GM12892 (cell line): ENCODE measurements at regions not wholly inside any gene's neighbourhood (a gene's known extent, or its start where the extent isn't known, plus 50 kb on each side); places are given as distances from the start of the nearest gene placed in this dataset.

Source experiments
- POLR2A ChIP-seq: IDR thresholded peaks from 2 replicates; pipeline ENCODE4 v1.6.1; 2011; ENCODE audit warnings: low read depth, low read length, control low read depth
- POLR2AphosphoS5 ChIP-seq: IDR thresholded peaks from 2 replicates; pipeline ENCODE4 v1.6.1; 2011; ENCODE audit warnings: low read depth, low read length, control low read depth
- TAF1 ChIP-seq: IDR thresholded peaks from 2 replicates; pipeline ENCODE4 v1.6.1; 2011; ENCODE audit warnings: low read depth, mild to moderate bottlenecking, control low read depth, low read length, borderline replicate concordance

GRCh38 chrX:20320461-20321159, 53.9 kb upstream of the RPS6KA3 start:
- TF ChIP-seq POLR2A (no peak), POLR2AphosphoS5 (no peak), TAF1 (no peak)
